ENCODE measurements at regions not wholly inside any gene's neighbourhood (a gene's known extent, or its start where the extent isn't known, plus 50 kb on each side); places are given as distances from the start of the nearest gene placed in this dataset.

DNA sequence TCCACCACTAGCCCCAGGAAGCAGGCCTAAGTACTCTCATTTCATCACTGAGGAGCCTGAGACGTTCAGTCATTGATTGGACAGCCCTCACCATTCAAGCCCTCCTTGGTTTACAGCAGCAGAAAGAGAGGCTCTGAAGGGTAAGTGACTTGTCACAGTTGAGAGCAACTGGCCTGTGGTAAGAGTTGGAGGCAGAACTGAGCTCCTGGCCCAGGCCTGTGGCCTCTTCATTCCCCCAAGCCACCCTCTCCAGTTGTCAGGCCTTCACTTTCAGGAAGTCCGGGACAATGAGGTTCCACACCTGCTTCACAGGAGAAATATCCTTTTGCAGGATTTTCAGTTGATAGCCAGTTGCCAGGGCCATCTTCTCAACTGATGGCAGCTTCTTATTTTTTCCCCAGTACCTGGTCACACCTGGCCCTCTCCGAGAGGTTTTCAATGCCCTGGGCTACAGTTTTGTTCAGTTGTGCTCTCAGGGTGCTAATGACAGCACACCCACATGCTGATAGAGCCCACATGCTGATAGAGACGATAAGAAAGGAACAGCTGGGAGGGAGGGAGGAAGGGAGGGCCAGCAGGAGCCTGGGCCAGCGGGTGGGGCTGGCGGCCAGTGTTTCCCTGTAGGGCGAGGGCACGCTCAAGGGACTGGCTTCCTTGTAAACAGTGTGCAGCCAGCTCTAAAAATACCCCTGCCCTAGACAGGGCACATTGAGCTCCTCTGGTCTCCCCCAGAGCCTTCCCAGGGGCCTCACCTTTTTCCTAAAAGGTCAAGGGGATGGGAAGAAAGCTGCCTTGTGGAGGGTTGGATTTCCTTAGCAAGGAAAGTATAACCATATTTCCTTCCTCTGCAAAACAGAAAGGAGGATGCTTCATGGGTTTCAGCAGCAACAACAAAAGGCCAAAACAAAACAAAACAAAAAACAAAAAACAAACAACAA, 112.7 kb upstream of the JUN start (continued):
- no peak for TF ChIP-seq XRCC4 (IDR thresholded peaks at IDR 0.05; ENCODE audit: extremely low read depth, insufficient read depth, insufficient read length)
- peak; percentile 87 for TF ChIP-seq CXXC5 (CRISPR knock-in tag; IDR thresholded peaks at IDR 0.05)
- TF ChIP-seq KLF6 (CRISPR knock-in tag; IDR thresholded peaks at IDR 0.05; ENCODE audit: borderline replicate concordance) = peak; percentile 91
- TF ChIP-seq CREB3L1 (IDR thresholded peaks at IDR 0.05; ENCODE audit: borderline replicate concordance, low read depth) = no peak
- peak; percentile 12; the same call in 1 of the 2 replicates for TF ChIP-seq ZSCAN32 (CRISPR knock-in tag; IDR thresholded peaks at IDR 0.05)
- TF ChIP-seq MITF (IDR thresholded peaks at IDR 0.05) = 0 out of 2 replicates have a peak, but pooled peaks have one; percentile 21
- peak; percentile 47; the same call in 1 of the 2 replicates for TF ChIP-seq RREB1 (CRISPR knock-in tag; IDR thresholded peaks at IDR 0.05)
- peak; percentile 72; the same call in 1 of the 2 replicates for TF ChIP-seq KLF16 (IDR thresholded peaks at IDR 0.05)
- TF ChIP-seq, protein P1, sequence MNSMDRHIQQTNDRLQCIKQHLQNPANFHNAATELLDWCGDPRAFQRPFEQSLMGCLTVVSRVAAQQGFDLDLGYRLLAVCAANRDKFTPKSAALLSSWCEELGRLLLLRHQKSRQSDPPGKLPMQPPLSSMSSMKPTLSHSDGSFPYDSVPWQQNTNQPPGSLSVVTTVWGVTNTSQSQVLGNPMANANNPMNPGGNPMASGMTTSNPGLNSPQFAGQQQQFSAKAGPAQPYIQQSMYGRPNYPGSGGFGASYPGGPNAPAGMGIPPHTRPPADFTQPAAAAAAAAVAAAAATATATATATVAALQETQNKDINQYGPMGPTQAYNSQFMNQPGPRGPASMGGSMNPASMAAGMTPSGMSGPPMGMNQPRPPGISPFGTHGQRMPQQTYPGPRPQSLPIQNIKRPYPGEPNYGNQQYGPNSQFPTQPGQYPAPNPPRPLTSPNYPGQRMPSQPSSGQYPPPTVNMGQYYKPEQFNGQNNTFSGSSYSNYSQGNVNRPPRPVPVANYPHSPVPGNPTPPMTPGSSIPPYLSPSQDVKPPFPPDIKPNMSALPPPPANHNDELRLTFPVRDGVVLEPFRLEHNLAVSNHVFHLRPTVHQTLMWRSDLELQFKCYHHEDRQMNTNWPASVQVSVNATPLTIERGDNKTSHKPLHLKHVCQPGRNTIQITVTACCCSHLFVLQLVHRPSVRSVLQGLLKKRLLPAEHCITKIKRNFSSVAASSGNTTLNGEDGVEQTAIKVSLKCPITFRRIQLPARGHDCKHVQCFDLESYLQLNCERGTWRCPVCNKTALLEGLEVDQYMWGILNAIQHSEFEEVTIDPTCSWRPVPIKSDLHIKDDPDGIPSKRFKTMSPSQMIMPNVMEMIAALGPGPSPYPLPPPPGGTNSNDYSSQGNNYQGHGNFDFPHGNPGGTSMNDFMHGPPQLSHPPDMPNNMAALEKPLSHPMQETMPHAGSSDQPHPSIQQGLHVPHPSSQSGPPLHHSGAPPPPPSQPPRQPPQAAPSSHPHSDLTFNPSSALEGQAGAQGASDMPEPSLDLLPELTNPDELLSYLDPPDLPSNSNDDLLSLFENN (IDR thresholded peaks at IDR 0.05; ENCODE audit: low read depth in 2 of 2, low read length in 2 of 2) = peak in 1 of 2 experiments; percentile 46; a peak in 1 of 4 replicates
- TF ChIP-seq HDAC1 (IDR thresholded peaks at IDR 0.05) = peak in 1 of 2 experiments; percentile 43; a peak in 1 of 4 replicates
- TF ChIP-seq GATA2 (CRISPR knock-in tag; IDR thresholded peaks at IDR 0.05) = peak; percentile 85
- TF ChIP-seq GATAD2A (IDR thresholded peaks at IDR 0.05) = peak; percentile 62; the same call in 1 of the 2 replicates
- peak; percentile 34; the same call in 1 of the 2 replicates for TF ChIP-seq LEF1 (IDR thresholded peaks at IDR 0.05)
- peak; percentile 58; the same call in 1 of the 2 replicates for TF ChIP-seq PYGO2 (tag; IDR thresholded peaks at IDR 0.05)
